Parathyroid adenoma (tissue), 2 donors: ENCODE measurements at regions not wholly inside any gene's neighbourhood (a gene's known extent, or its start where the extent isn't known, plus 50 kb on each side); places are given as distances from the start of the nearest gene placed in this dataset.

Source experiments
- H2AFZ ChIP-seq: fragments of 300-600 bp; sonication (generic); one replicate; pipeline ENCODE4 v1.7.0; 2017; ENCODE audit warnings: antibody characterized with exemption, mild to moderate bottlenecking
- H3K27ac ChIP-seq: fragments of 300-600 bp; sonication (generic); one replicate; pipeline ENCODE4 v1.7.0; 2017
- H3K27me3 ChIP-seq: fragments of 300-600 bp; sonication (generic); one replicate; pipeline ENCODE4 v1.7.0; 2017; ENCODE audit warnings: low read length; ENCODE audit not compliant: control insufficient read depth, insufficient read depth
- H3K36me3 ChIP-seq: fragments of 300-600 bp; sonication (generic); one replicate; pipeline ENCODE4 v1.7.0; 2017; ENCODE audit warnings: low read length; ENCODE audit not compliant: control insufficient read depth, insufficient read depth
- H3K4me1 ChIP-seq: fragments of 300-600 bp; sonication (generic); one replicate; pipeline ENCODE4 v1.7.0; 2017; ENCODE audit warnings: control low read depth
- H3K4me2 ChIP-seq: fragments of 300-600 bp; sonication (generic); one replicate; pipeline ENCODE4 v1.7.0; 2017; ENCODE audit warnings: low read length
- H3K4me3 ChIP-seq: fragments of 300-600 bp; sonication (generic); one replicate; pipeline ENCODE4 v1.7.0; 2017; ENCODE audit warnings: low read depth, low read length
- H3K79me2 ChIP-seq: fragments of 300-600 bp; sonication (generic); one replicate; pipeline ENCODE4 v1.7.0; 2017; ENCODE audit warnings: control low read depth
- H3K9ac ChIP-seq: fragments of 300-600 bp; sonication (generic); one replicate; pipeline ENCODE4 v1.7.0; 2017; ENCODE audit warnings: mild to moderate bottlenecking
- H3K9me3 ChIP-seq: fragments of 300-600 bp; sonication (generic); one replicate; pipeline ENCODE4 v1.7.0; 2017; ENCODE audit warnings: low read length; ENCODE audit not compliant: control insufficient read depth
- CTCF ChIP-seq: fragments of 300-600 bp; sonication (generic); IDR thresholded peaks from one replicate; pipeline ENCODE4 v1.7.0; 2017; ENCODE audit warnings: antibody characterized with exemption, mild to moderate bottlenecking
- donor health status: primary hyperparathyroidism.

DNA sequence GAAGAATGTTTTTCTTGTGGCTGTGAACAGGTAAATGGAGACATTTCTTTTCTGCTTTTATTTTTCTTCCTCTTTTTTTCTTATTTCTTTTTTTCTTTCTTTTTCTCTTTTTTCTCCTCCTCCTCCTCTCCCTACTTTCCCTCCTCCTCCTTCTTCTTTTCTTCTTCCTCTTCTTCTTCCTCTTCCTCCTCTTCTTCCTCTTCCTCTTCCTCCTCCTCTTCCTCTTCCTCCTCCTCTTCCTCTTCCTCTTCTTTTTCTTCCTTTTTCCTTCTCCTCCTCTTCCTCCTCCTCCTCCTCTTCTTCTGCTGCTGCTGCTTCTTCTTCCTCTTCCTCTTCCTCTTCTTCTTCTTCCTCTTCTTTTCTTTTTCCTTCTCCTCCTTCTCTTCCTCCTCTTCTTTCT is 65.3 kb upstream of the NTRK2 start:
- Histone ChIP-seq H2AFZ (no peak overlapping the region), H3K36me3 (no peaks in the 10 kb centered on the region), H3K4me1 (no peaks in the 10 kb centered on the region), H3K27ac (no peak overlapping the region), H3K27me3 (no peaks in the 10 kb centered on the region), H3K4me2 (no peak overlapping the region), H3K79me2 (no peaks in the 10 kb centered on the region), H3K9ac (no peak overlapping the region), H3K4me3 (no peak overlapping the region), H3K9me3 (peaks cover under 1% of the 10 kb centered on the region)
- no peak for TF ChIP-seq CTCF

DNA sequence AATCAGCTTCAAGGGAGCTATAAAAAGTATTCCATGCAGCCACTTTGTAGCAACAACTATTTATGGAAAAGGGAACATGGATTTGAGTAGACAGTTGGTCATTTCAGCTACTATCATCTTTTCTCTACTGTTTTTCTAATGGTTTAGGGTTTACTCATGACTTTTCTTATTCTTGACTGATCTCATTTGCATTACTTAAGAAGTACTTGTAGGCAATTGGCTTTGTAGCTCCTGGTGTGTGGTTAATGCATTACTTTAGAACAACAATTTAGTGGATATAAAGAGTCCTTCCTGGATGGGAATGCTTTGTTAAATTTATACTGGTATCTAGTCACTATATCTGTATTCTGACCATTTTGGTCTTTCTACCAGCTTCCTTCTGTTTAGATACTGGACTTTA is 59.8 kb upstream of the NTRK2 start:
- Histone ChIP-seq H3K27ac (no peak overlapping the region), H3K9ac (no peak overlapping the region), H3K4me2 (no peak overlapping the region), H2AFZ (no peak overlapping the region), H3K9me3 (peaks cover 2% of the 10 kb centered on the region), H3K4me1 (no peaks in the 10 kb centered on the region), H3K79me2 (no peaks in the 10 kb centered on the region), H3K36me3 (no peaks in the 10 kb centered on the region), H3K27me3 (no peaks in the 10 kb centered on the region), H3K4me3 (no peak overlapping the region)
- TF ChIP-seq CTCF: no peak

DNA sequence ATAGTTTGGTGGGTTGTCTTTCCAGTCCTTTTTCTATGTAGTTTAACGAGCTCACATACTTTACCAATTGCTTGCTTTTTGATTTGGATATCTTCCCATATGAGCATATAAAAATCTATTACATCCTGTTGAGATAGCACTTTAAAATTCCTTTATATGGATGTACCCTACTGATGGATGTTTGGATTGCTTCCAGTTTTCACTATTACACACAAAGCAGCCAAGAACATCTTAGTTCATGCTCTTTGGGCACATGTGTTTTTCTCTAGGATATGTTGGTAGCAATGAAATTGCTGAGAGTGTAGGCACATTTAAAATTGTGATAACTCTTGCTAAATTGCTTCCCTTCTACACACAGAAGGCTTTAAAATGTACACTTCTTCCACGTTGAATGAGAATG is 56.1 kb upstream of the NTRK2 start:
- Histone ChIP-seq H3K9me3 (peaks cover 2% of the 10 kb centered on the region), H3K4me3 (no peak overlapping the region), H3K9ac (no peak overlapping the region), H3K4me2 (no peak overlapping the region), H3K36me3 (no peaks in the 10 kb centered on the region), H2AFZ (no peak overlapping the region), H3K79me2 (no peaks in the 10 kb centered on the region), H3K4me1 (peaks cover 2% of the 10 kb centered on the region), H3K27ac (no peak overlapping the region), H3K27me3 (no peaks in the 10 kb centered on the region)
- TF ChIP-seq CTCF: no peak

DNA sequence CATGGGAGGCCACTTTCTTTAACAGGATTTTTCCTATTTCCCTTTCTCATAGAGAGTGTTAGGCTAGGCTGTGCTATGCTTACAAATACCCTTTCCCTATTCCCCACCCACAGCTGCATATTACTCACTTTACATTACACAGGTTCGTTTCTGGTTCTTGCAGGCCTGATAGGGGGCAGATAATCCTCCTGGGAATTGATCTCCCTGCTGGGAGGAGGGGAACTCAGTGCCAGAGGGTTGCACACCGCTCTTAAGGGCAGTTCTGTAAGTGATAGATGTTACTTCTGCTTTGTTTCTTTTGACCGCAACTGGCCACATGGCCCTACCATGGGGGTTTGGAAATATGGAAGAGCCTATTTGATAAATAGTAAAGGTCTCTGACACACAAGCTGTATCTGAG is 54.0 kb upstream of the NTRK2 start:
- Histone ChIP-seq H3K4me1 (peaks cover 2% of the 10 kb centered on the region), H3K27ac (no peak overlapping the region), H3K9me3 (no peaks in the 10 kb centered on the region), H3K9ac (no peak overlapping the region), H3K36me3 (no peaks in the 10 kb centered on the region), H3K79me2 (no peaks in the 10 kb centered on the region), H2AFZ (no peak overlapping the region), H3K4me3 (no peak overlapping the region), H3K4me2 (no peak overlapping the region), H3K27me3 (no peaks in the 10 kb centered on the region)
- TF ChIP-seq CTCF: no peak

GRCh38 chr9:84617411-84618029 is 52.0 kb upstream of the NTRK2 start:
- Histone ChIP-seq H2AFZ (no peak overlapping the region), H3K4me1 (peaks cover 2% of the 10 kb centered on the region), H3K4me2 (no peak overlapping the region), H3K4me3 (no peak overlapping the region), H3K9me3 (no peaks in the 10 kb centered on the region), H3K79me2 (no peaks in the 10 kb centered on the region), H3K9ac (no peak overlapping the region), H3K36me3 (no peaks in the 10 kb centered on the region), H3K27ac (no peak overlapping the region), H3K27me3 (no peaks in the 10 kb centered on the region)
- TF ChIP-seq CTCF: no peak
